H1 (cell line): ENCODE measurements at regions not wholly inside any gene's neighbourhood (a gene's known extent, or its start where the extent isn't known, plus 50 kb on each side); places are given as distances from the start of the nearest gene placed in this dataset.

ENCODE experiments used
- CTCF ChIA-PET: fragments of 300-600 bp; sonication (Branson Sonifier 250); formaldehyde crosslinking; loops from one replicate; lab custom pipeline; 2021; ENCODE audit not compliant: partially characterized antibody; lab: Charles Lee
- POLR2A ChIA-PET: fragments of 300-600 bp; sonication (Branson Sonifier 250); formaldehyde crosslinking; loops from one replicate; lab custom pipeline; 2021; ENCODE audit warnings: inconsistent platforms; ENCODE audit not compliant: partially characterized antibody; lab: Charles Lee
- DNase-seq, 2 experiments: peaks; one replicate each; pipeline versions ENCODE4 v3.0.0 to v3.0.0-alpha.2; 2010 to 2022; ENCODE audit warnings: low spot score in 2 of 2, low read depth in 1 of 2, mixed read lengths in 1 of 2
- FAIRE-seq: peaks from 2 replicates; lab custom pipeline; 2011; peaks lifted over from hg19 to GRCh38; lab: Jason Lieb, UNC
- H2AFZ ChIP-seq: 2 replicates; pipeline ENCODE4 v1.8.1; 2012; ENCODE audit warnings: low read length, inconsistent platforms
- H2AK5ac ChIP-seq: 2 replicates; pipeline ENCODE4 v1.6.1; 2013; ENCODE audit warnings: low read depth, low read length
- H2BK120ac ChIP-seq: replicated peaks from 2 replicates; pipeline ENCODE3; 2013; ENCODE audit warnings: low read depth, low read length, inconsistent platforms
- H2BK12ac ChIP-seq: 2 replicates; pipeline ENCODE4 v1.6.1; 2013; ENCODE audit warnings: low read depth, low read length
- H2BK15ac ChIP-seq: 2 replicates; pipeline ENCODE4 v1.6.1; 2013; ENCODE audit warnings: low read length
- H2BK20ac ChIP-seq: 2 replicates; pipeline ENCODE4 v1.6.1; 2013; ENCODE audit warnings: low read length
- H2BK5ac ChIP-seq: 2 replicates; pipeline ENCODE4 v1.6.1; 2013; ENCODE audit warnings: low read depth, low read length
- H3K14ac ChIP-seq: 2 replicates; pipeline ENCODE4 v1.6.1; 2013; ENCODE audit warnings: inconsistent platforms; ENCODE audit not compliant: insufficient read length
- H3K18ac ChIP-seq: 2 replicates; pipeline ENCODE4 v1.6.1; 2013; ENCODE audit warnings: low read length; ENCODE audit errors: extremely low read depth
- H3K23ac ChIP-seq: 2 replicates; pipeline ENCODE4 v1.6.1; 2013; ENCODE audit warnings: inconsistent platforms; ENCODE audit not compliant: insufficient read length
- H3K23me2 ChIP-seq: 2 replicates; pipeline ENCODE4 v1.6.1; 2013; ENCODE audit warnings: low read depth, low read length
- H3K27ac ChIP-seq: 2 replicates; pipeline ENCODE4 v1.6.1; 2011; ENCODE audit warnings: low read depth, low read length, inconsistent platforms
- H3K27me3 ChIP-seq, 4 experiments: replicated peaks in 1 of 4; 1 replicate in 1 of 4; 2 replicates in 3 of 4; pipeline versions ENCODE4 v1.6.1 to v1.8.1; 2011 to 2013; ENCODE audit warnings: low read length in 3 of 4, mild to moderate bottlenecking in 3 of 4, inconsistent platforms in 2 of 4, mixed read lengths in 2 of 4, moderate library complexity in 1 of 4; ENCODE audit not compliant: control insufficient read depth in 3 of 4, insufficient read depth in 3 of 4; ENCODE audit errors: extremely low read depth in 1 of 4
- H3K36me3 ChIP-seq, 4 experiments: 2 replicates each; pipeline versions ENCODE4 v1.6.1 to v1.8.1; 2011 to 2013; ENCODE audit warnings: mild to moderate bottlenecking in 4 of 4, low read length in 3 of 4, moderate library complexity in 2 of 4, control low read depth in 1 of 4, inconsistent platforms in 1 of 4; ENCODE audit not compliant: insufficient read depth in 4 of 4, control insufficient read depth in 2 of 4
- H3K4ac ChIP-seq: replicated peaks from 2 replicates; pipeline ENCODE3; 2013; ENCODE audit warnings: low read length, low read depth, mixed read lengths, inconsistent platforms; ENCODE audit not compliant: insufficient read length
- H3K4me1 ChIP-seq, 4 experiments: replicated peaks in 1 of 4; 1 replicate in 1 of 4; 2 replicates in 3 of 4; pipeline versions ENCODE4 v1.6.1 to v1.8.1; 2011 to 2013; ENCODE audit warnings: low read length in 3 of 4, inconsistent platforms in 2 of 4, mixed read lengths in 1 of 4; ENCODE audit not compliant: insufficient read depth in 4 of 4, control insufficient read depth in 3 of 4
- H3K4me2 ChIP-seq, 2 experiments: 2 replicates each; pipeline versions ENCODE4 v1.6.1 to v1.8.1; 2011 to 2013; ENCODE audit warnings: low read depth in 2 of 2, low read length in 2 of 2, control low read depth in 1 of 2, inconsistent platforms in 1 of 2, mild to moderate bottlenecking in 1 of 2; ENCODE audit not compliant: insufficient read depth in 1 of 2
- H3K4me3 ChIP-seq, 4 experiments: fragments of 200-600, 300-600 bp in 1 of 4; sonication (generic), shearing (Covaris generic), sonication (Bioruptor Twin) in 1 of 4; 2 replicates each; pipeline versions ENCODE4 v1.5.1 to v1.8.1; 2011 to 2016; ENCODE audit warnings: low read length in 4 of 4, low read depth in 3 of 4, control low read depth in 2 of 4, inconsistent platforms in 2 of 4, mild to moderate bottlenecking in 2 of 4, mixed read lengths in 1 of 4, moderate library complexity in 1 of 4; ENCODE audit not compliant: insufficient read depth in 2 of 4; ENCODE audit errors: extremely low read depth in 1 of 4
- H3K56ac ChIP-seq: replicated peaks from 2 replicates; pipeline ENCODE3; 2013; ENCODE audit warnings: low read depth, mild to moderate bottlenecking, mixed read lengths, low read length, inconsistent platforms; ENCODE audit not compliant: insufficient read length
- H3K79me1 ChIP-seq: 2 replicates; pipeline ENCODE4 v1.6.1; 2013; ENCODE audit warnings: low read depth, low read length, control low read depth
- H3K79me2 ChIP-seq, 2 experiments: 2 replicates each; pipeline versions ENCODE4 v1.6.1 to v1.8.1; 2012 to 2013; ENCODE audit warnings: low read length in 2 of 2, mild to moderate bottlenecking in 2 of 2, inconsistent platforms in 1 of 2; ENCODE audit not compliant: insufficient read depth in 2 of 2, control insufficient read depth in 1 of 2
- H3K9ac ChIP-seq, 4 experiments: replicated peaks in 1 of 4; 1 replicate in 1 of 4; 2 replicates in 3 of 4; pipeline versions ENCODE4 v1.6.1 to v1.8.1; 2011 to 2013; ENCODE audit warnings: low read depth in 3 of 4, low read length in 3 of 4, control low read depth in 2 of 4, mild to moderate bottlenecking in 2 of 4, moderate library complexity in 2 of 4, inconsistent platforms in 1 of 4; ENCODE audit errors: extremely low read depth in 1 of 4
- H3K9me3 ChIP-seq, 2 experiments: 2 replicates each; pipeline versions ENCODE4 v1.6.1 to v1.8.1; 2012 to 2013; ENCODE audit warnings: mild to moderate bottlenecking in 2 of 2, moderate library complexity in 2 of 2, control low read depth in 1 of 2, inconsistent platforms in 1 of 2, low read depth in 1 of 2, low read length in 1 of 2, mixed read lengths in 1 of 2; ENCODE audit not compliant: insufficient read depth in 2 of 2
- H4K20me1 ChIP-seq, 2 experiments: replicated peaks in 1 of 2; 2 replicates each; pipeline versions ENCODE3 to v1.8.1; 2011 to 2013; ENCODE audit warnings: inconsistent platforms in 2 of 2, low read length in 2 of 2, mild to moderate bottlenecking in 1 of 2; ENCODE audit not compliant: insufficient read depth in 2 of 2, control insufficient read depth in 1 of 2
- H4K5ac ChIP-seq: 2 replicates; pipeline ENCODE4 v1.6.1; 2013; ENCODE audit warnings: low read length, low read depth, mixed read lengths, inconsistent platforms; ENCODE audit not compliant: insufficient read length
- H4K8ac ChIP-seq: 2 replicates; pipeline ENCODE4 v1.8.0; 2013; ENCODE audit warnings: mild to moderate bottlenecking, moderate library complexity, low read length, inconsistent platforms; ENCODE audit not compliant: insufficient read depth; ENCODE audit errors: extremely low read depth
- H4K91ac ChIP-seq: replicated peaks from 2 replicates; pipeline ENCODE3; 2013; ENCODE audit warnings: low read length, mixed read lengths, inconsistent platforms; ENCODE audit not compliant: insufficient read length
- BACH1 ChIP-seq: IDR thresholded peaks from 2 replicates; pipeline ENCODE4 v1.6.1; 2012; ENCODE audit warnings: low read length, improper control_type of control experiment
- CBX8 ChIP-seq: fragments of 300-800, 300-1000 bp; sonication (generic); IDR thresholded peaks from 2 replicates; pipeline ENCODE4 v1.7.1; 2016; ENCODE audit warnings: low read depth, low read length, borderline replicate concordance
- CEBPB ChIP-seq: IDR thresholded peaks from 2 replicates; pipeline ENCODE4 v1.6.1; 2012; ENCODE audit warnings: low read depth, low read length
- HDAC2 ChIP-seq, 2 experiments: fragments of 300-600 bp in 1 of 2; sonication (generic) in 1 of 2; IDR thresholded peaks; 2 replicates each; pipeline ENCODE4 v1.6.1; 2011 to 2012; ENCODE audit warnings: low read depth in 2 of 2, low read length in 2 of 2, mild to moderate bottlenecking in 2 of 2, moderate library complexity in 2 of 2, borderline replicate concordance in 1 of 2, inconsistent platforms in 1 of 2
- KDM1A ChIP-seq: fragments of 200-600, 300-600 bp; sonication (generic); IDR thresholded peaks from 2 replicates; pipeline ENCODE4 v1.7.1; 2016; ENCODE audit warnings: mild to moderate bottlenecking, low read length, borderline replicate concordance
- MAFK ChIP-seq: IDR thresholded peaks from 2 replicates; pipeline ENCODE4 v1.6.1; 2012; ENCODE audit warnings: low read depth, mild to moderate bottlenecking, improper control_type of control experiment, low read length
- NRF1 ChIP-seq: IDR thresholded peaks from 2 replicates; pipeline ENCODE4 v1.6.1; 2011; ENCODE audit warnings: mild to moderate bottlenecking, low read depth, low read length, improper control_type of control experiment
- RAD21 ChIP-seq, 2 experiments: IDR thresholded peaks in 1 of 2; conservative IDR thresholded peaks in 1 of 2; 2 replicates each; pipeline ENCODE4 v1.6.1; 2011; ENCODE audit warnings: low read depth in 2 of 2, low read length in 2 of 2, improper control_type of control experiment in 1 of 2, inconsistent platforms in 1 of 2, mild to moderate bottlenecking in 1 of 2, moderate library complexity in 1 of 2
- RBBP5 ChIP-seq: IDR thresholded peaks from 2 replicates; pipeline ENCODE4 v1.7.1; 2012; ENCODE audit warnings: low read depth, mild to moderate bottlenecking, inconsistent platforms, low read length, moderate library complexity, borderline replicate concordance
- SP1 ChIP-seq: IDR thresholded peaks from 2 replicates; pipeline ENCODE4 v1.6.1; 2011; ENCODE audit warnings: low read depth, low read length
- WGBS, 2 experiments: shearing (Covaris generic) in 1 of 2; methylation state at CpG; one replicate each; pipeline versions ENCODE4 v1.1.6 to v1.1.7; 2013 to 2015; ENCODE audit warnings: low lambda C conversion rate in 2 of 2, mixed read lengths in 2 of 2, inconsistent platforms in 1 of 2, low coverage in 1 of 2, missing lambda C conversion rate in 1 of 2; ENCODE audit not compliant: insufficient replicate concordance in 2 of 2, insufficient coverage in 1 of 2, insufficient read length in 1 of 2; ENCODE audit errors: extremely low coverage in 1 of 2, missing lambda C conversion rate in 1 of 2; 5-methylcytosine and 5-hydroxymethylcytosine counted together
- TF ChIP-seq, protein P1 (sequence below): IDR thresholded peaks from 2 replicates; pipeline ENCODE4 v1.6.1; 2011; ENCODE audit warnings: low read length, improper control_type of control experiment

DNA sequence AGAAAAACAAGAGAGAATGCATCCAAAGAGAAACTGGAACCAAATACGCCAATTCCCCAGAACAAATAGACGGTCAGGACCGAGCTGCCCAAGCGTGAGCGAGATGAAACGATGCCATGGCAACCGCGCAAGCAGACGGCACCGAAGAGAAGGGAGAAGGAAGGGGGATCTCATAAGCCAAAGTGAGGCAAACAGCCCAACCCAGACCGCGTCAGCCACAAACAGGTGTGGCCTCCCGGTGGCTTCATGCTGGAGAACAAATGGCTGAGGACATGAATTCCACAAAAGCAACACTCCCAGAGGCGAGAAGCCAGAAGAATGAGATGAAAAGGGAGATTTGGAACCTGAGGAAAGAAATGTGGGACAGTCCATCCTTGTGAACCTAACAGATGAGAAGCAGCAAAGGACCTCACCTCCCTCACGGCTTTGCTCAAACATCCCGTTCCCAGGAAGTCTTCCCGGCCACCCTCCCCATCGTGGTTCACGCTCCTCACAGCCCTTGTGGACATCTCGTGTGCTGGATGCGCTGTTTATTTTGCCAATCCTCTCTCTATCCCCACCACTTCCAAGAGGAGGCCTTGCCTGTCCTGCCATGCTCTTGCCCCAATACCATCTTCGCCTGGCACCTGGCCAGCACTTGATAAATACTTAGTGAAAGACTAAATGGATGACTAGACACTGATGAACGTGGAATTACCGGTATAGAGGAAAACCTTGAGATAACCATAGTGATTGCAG lies 89.1 kb upstream of the RTL6 start:
- Histone ChIP-seq H4K91ac (no peak overlapping the region), H3K27me3 (no peaks in the 10 kb centered on the region; a peak in 1 of 7 replicates), H3K9ac (no peak overlapping the region), H3K23ac (no peak overlapping the region), H4K8ac (no peak overlapping the region), H3K4ac (no peak overlapping the region), H3K4me1 (no peaks in the 10 kb centered on the region), H2BK12ac (no peak overlapping the region), H2BK5ac (no peak overlapping the region), H3K18ac (no peak overlapping the region; the same call in 1 of the 2 replicates), H3K14ac (no peak overlapping the region), H2BK120ac (no peak overlapping the region), H3K4me3 (no peak overlapping the region), H4K5ac (no peak overlapping the region), H3K4me2 (no peak overlapping the region), H3K79me2 (no peaks in the 10 kb centered on the region), H2AK5ac (no peak overlapping the region), H3K56ac (no peak overlapping the region), H3K27ac (no peak overlapping the region), H3K9me3 (peaks cover 6 to 13% of the 10 kb centered on the region in 2 experiments; a peak in 1 of 4 replicates), H3K79me1 (no peaks in the 10 kb centered on the region), H2BK15ac (no peak overlapping the region), H3K23me2 (no peaks in the 10 kb centered on the region), H4K20me1 (no peaks in the 10 kb centered on the region), H2AFZ (no peak overlapping the region), H3K36me3 (no peaks in the 10 kb centered on the region), H2BK20ac (no peak overlapping the region)
- no peak for FAIRE-seq
- 89% methylated on average over 24 of the region's 24 CpGs; no CpG with 5 or more reads in 1 of the 2 experiments for WGBS, 2 experiments
- DNase-seq, result no peak
- ChIA-PET POLR2A (interaction anchor here (1.0 kb wide), 1 partner anchor 10 kb away, joined by 3 read pairs; no protein-coding TSS in a partner anchor), CTCF (interaction anchor here (0.8 to 1.6 kb wide), 3 partner anchors 40 to 1202 kb away, joined by 3 to 5 read pairs (median 4); no protein-coding TSS in a partner anchor)
- TF ChIP-seq HDAC2 (IDR thresholded peaks at IDR 0.05; ENCODE audit: borderline replicate concordance in 1 of 2, low read depth in 2 of 2, low read length in 2 of 2) (no peak), KDM1A (no peak), MAFK (no peak), CBX8 (no peak), SP1 (no peak), RAD21 (IDR thresholded peaks at IDR 0.05 in 1 of 2, conservative IDR thresholded peaks at IDR 0.05 in 1 of 2; ENCODE audit: low read depth in 2 of 2, low read length in 2 of 2) (no peak), CEBPB (no peak), RBBP5 (no peak), BACH1 (no peak), NRF1 (no peak)
- TF ChIP-seq, protein P1, sequence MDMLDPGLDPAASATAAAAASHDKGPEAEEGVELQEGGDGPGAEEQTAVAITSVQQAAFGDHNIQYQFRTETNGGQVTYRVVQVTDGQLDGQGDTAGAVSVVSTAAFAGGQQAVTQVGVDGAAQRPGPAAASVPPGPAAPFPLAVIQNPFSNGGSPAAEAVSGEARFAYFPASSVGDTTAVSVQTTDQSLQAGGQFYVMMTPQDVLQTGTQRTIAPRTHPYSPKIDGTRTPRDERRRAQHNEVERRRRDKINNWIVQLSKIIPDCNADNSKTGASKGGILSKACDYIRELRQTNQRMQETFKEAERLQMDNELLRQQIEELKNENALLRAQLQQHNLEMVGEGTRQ, result no peak
